ENCODE measurements at regions not wholly inside any gene's neighbourhood (a gene's known extent, or its start where the extent isn't known, plus 50 kb on each side); places are given as distances from the start of the nearest gene placed in this dataset.

- 50 to 68% methylated on average over 6 of the region's 6 CpGs for WGBS, 2 donors
- H3K27ac ChIP-seq = no peak overlapping the region
- H3K27me3 ChIP-seq = peaks cover 0 to 3% (median 0%) of the 10 kb centered on the region in 4 donors
- DNase-seq (no peak), FAIRE-seq (no peak), ATAC-seq (no peak)
- no peaks in the 10 kb centered on the region for H3K36me3 ChIP-seq
- H3K4me3 ChIP-seq = no peak overlapping the region
- no peaks in the 10 kb centered on the region for H3K9me3 ChIP-seq
- peaks cover 0 to 20% (median 5%) of the 10 kb centered on the region in 3 donors for H3K4me1 ChIP-seq
- intact Hi-C loops (cut with DNase I) = no loop called here
- TF ChIP-seq, protein P1, sequence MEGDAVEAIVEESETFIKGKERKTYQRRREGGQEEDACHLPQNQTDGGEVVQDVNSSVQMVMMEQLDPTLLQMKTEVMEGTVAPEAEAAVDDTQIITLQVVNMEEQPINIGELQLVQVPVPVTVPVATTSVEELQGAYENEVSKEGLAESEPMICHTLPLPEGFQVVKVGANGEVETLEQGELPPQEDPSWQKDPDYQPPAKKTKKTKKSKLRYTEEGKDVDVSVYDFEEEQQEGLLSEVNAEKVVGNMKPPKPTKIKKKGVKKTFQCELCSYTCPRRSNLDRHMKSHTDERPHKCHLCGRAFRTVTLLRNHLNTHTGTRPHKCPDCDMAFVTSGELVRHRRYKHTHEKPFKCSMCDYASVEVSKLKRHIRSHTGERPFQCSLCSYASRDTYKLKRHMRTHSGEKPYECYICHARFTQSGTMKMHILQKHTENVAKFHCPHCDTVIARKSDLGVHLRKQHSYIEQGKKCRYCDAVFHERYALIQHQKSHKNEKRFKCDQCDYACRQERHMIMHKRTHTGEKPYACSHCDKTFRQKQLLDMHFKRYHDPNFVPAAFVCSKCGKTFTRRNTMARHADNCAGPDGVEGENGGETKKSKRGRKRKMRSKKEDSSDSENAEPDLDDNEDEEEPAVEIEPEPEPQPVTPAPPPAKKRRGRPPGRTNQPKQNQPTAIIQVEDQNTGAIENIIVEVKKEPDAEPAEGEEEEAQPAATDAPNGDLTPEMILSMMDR (IDR thresholded peaks at IDR 0.05) = no peak
Measured at GRCh38 chr2:42908518-42909200, 116.3 kb upstream of the HAAO start.

GRCh38 chr2:42907835-42908234 lies 115.5 kb upstream of the HAAO start:
- ATAC-seq (no peak), DNase-seq (no peak), FAIRE-seq (no peak)
- TF ChIP-seq, protein P1 (IDR thresholded peaks at IDR 0.05) = no peak
- H3K4me1 ChIP-seq = peaks cover 0 to 20% (median 5%) of the 10 kb centered on the region in 3 donors
- 65 to 86% methylated on average over 1 of the region's 1 CpG for WGBS, 2 donors
- H3K9me3 ChIP-seq = no peaks in the 10 kb centered on the region
- intact Hi-C loops (cut with DNase I) = no loop called here
- no peak overlapping the region for H3K27ac ChIP-seq
- H3K36me3 ChIP-seq = no peaks in the 10 kb centered on the region
- H3K27me3 ChIP-seq = peaks cover 0 to 3% (median 0%) of the 10 kb centered on the region in 4 donors
- H3K4me3 ChIP-seq = no peak overlapping the region

GRCh38 chr2:42906557-42907411 lies 114.4 kb upstream of the HAAO start:
- ATAC-seq = peak; percentile 22 to 63 (median 48)
- 42 to 46% methylated on average over 15 of the region's 15 CpGs for WGBS, 2 donors
- Histone ChIP-seq H3K4me1 (peaks cover 0 to 20% (median 5%) of the 10 kb centered on the region in 3 donors), H3K27ac (peak overlapping the region in 1 of 4 donors; percentile 37), H3K27me3 (peaks cover 0 to 3% (median 0%) of the 10 kb centered on the region in 4 donors), H3K36me3 (no peaks in the 10 kb centered on the region), H3K4me3 (no peak overlapping the region), H3K9me3 (no peaks in the 10 kb centered on the region)
- intact Hi-C loops (cut with DNase I) = no loop called here
- TF ChIP-seq, protein P1 (IDR thresholded peaks at IDR 0.05) = no peak
- no peak for FAIRE-seq
- peak in 1 of 6 donors; percentile 23 for DNase-seq

- Histone ChIP-seq H3K4me1 (peaks cover 0 to 17% (median 5%) of the 10 kb centered on the region in 3 donors), H3K27ac (peak overlapping the region in 1 of 4 donors; percentile 37), H3K4me3 (no peak overlapping the region), H3K27me3 (peaks cover 0 to 3% (median 0%) of the 10 kb centered on the region in 4 donors), H3K36me3 (no peaks in the 10 kb centered on the region), H3K9me3 (no peaks in the 10 kb centered on the region)
- ATAC-seq = no peak
- WGBS, 2 donors = 54 to 57% methylated on average over 4 of the region's 4 CpGs
- FAIRE-seq = no peak
- TF ChIP-seq, protein P1 (IDR thresholded peaks at IDR 0.05) = no peak
- intact Hi-C loops (cut with DNase I) = no loop called here
- DNase-seq = no peak
Measured at GRCh38 chr2:42906111-42906556, 113.8 kb upstream of the HAAO start.

All from pancreas (tissue), 10 donors.